Choroid plexus epithelial cell (primary cell): ENCODE measurements at regions not wholly inside any gene's neighbourhood (a gene's known extent, or its start where the extent isn't known, plus 50 kb on each side); places are given as distances from the start of the nearest gene placed in this dataset.

Source experiments
- DNase-seq: peaks from one replicate; pipeline ENCODE4 v3.0.0-alpha.2; 2010; ENCODE audit warnings: low read depth
- H3K4me3 ChIP-seq: 2 replicates; pipeline ENCODE4 v1.5.1; 2011; ENCODE audit warnings: low read depth, mild to moderate bottlenecking, control low read depth, low read length, moderate library complexity
- CTCF ChIP-seq: conservative IDR thresholded peaks from 2 replicates; pipeline ENCODE4 v1.5.1; 2011; ENCODE audit warnings: low read depth, mild to moderate bottlenecking, control low read depth, inconsistent platforms, low read length, moderate library complexity

DNA sequence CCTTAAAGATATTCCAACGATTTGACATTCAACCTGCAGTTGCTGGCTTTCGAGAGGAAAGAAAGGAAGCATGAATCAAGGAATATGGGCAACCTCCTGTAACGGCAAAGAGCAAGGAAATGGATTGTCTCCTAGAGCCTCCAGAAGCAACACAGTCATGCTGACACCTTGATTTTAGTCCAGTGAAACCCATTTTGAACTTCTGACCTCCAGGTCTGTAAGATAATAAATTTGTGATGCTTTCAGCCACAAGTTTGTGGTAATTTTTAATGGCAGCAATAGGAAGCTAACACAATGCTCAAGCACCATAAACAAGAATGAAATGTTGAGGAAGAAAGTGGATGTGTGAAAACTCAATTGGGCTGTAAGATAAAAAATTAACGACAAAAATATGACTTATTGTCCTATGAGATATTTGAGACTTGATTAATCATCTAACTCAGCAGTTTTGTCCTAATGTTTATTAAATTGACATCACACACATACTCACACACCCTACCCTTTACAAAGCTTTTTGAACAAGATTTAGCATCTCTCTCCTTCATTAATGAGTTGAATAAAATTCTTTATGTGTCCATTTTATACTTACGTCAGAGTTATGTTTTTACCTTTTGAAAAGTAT is 857.2 kb upstream of the INTU start:
- H3K4me3 ChIP-seq: no peak overlapping the region
- TF ChIP-seq CTCF: no peak

GRCh38 chr4:126776361-126776760 is 856.4 kb upstream of the INTU start:
- H3K4me3 ChIP-seq: no peak overlapping the region
- no peak for DNase-seq
- TF ChIP-seq CTCF: no peak

More for the DNA sequence above, 857.2 kb upstream of the INTU start:
- no peak for DNase-seq

DNA sequence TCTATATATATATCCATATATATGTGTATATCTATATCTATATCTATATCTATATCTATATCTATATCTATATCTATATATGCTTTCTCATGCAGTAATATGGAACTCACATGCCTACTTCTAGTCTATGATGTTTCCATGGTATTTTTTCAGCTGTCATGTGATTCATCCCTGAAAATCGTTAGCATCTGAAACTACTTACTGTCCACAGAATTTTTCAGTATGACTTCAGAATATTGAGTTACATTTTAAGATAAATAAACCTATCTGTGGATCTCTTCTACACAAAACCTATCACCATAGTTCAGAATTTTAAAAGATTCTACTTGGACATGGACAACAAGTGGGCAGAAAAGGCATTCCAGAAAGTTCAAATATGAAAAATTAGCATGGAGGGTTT is 855.1 kb upstream of the INTU start:
- TF ChIP-seq CTCF: no peak
- DNase-seq: peak; percentile 84
- no peak overlapping the region for H3K4me3 ChIP-seq

- no peak for TF ChIP-seq CTCF
- DNase-seq: peak; percentile 83
- H3K4me3 ChIP-seq: no peak overlapping the region
These were observed 854.4 kb upstream of the INTU start for GRCh38 chr4:126778348-126778747.

GRCh38 chr4:126779001-126779400 is 853.8 kb upstream of the INTU start:
- peak; percentile 20 for DNase-seq
- H3K4me3 ChIP-seq: no peak overlapping the region
- no peak for TF ChIP-seq CTCF

GRCh38 chr4:126779436-126780166 is 853.2 kb upstream of the INTU start:
- H3K4me3 ChIP-seq: no peak overlapping the region
- no peak for DNase-seq
- no peak for TF ChIP-seq CTCF

GRCh38 chr4:126783191-126783590 is 849.6 kb upstream of the INTU start:
- no peak for DNase-seq
- TF ChIP-seq CTCF: no peak
- no peak overlapping the region for H3K4me3 ChIP-seq
